H9 (cell line): ENCODE measurements at regions not wholly inside any gene's neighbourhood (a gene's known extent, or its start where the extent isn't known, plus 50 kb on each side); places are given as distances from the start of the nearest gene placed in this dataset.

ENCODE experiments used
- DNase-seq: peaks from one replicate; pipeline ENCODE4 v3.0.0-alpha.2; 2017
- H2AFZ ChIP-seq: one replicate; pipeline ENCODE4 v1.6.1; 2013; ENCODE audit warnings: mild to moderate bottlenecking, low read length, control low read depth, moderate library complexity
- H2AK5ac ChIP-seq: 2 replicates; pipeline ENCODE4 v1.6.1; 2013; ENCODE audit warnings: low read length, control low read depth, mixed read lengths; ENCODE audit not compliant: insufficient read length
- H2BK120ac ChIP-seq: one replicate; pipeline ENCODE4 v1.6.1; 2013; ENCODE audit warnings: low read depth, mild to moderate bottlenecking, low read length, control low read depth, inconsistent platforms; ENCODE audit not compliant: poor library complexity, severe bottlenecking
- H2BK12ac ChIP-seq: 2 replicates; pipeline ENCODE4 v1.6.1; 2013; ENCODE audit warnings: low read length, control low read depth, mixed read lengths, low read depth; ENCODE audit not compliant: insufficient read length
- H2BK15ac ChIP-seq: 2 replicates; pipeline ENCODE4 v1.6.1; 2013; ENCODE audit warnings: low read depth, low read length, control low read depth
- H2BK20ac ChIP-seq: one replicate; pipeline ENCODE4 v1.6.1; 2013; ENCODE audit warnings: low read depth, mild to moderate bottlenecking, low read length, control low read depth, inconsistent platforms; ENCODE audit not compliant: poor library complexity, severe bottlenecking
- H2BK5ac ChIP-seq: 2 replicates; pipeline ENCODE4 v1.6.1; 2013; ENCODE audit warnings: low read length, control low read depth, mixed read lengths; ENCODE audit not compliant: insufficient read length
- H3K14ac ChIP-seq: 2 replicates; pipeline ENCODE4 v1.6.1; 2013; ENCODE audit warnings: low read length, control low read depth; ENCODE audit not compliant: insufficient read depth
- H3K18ac ChIP-seq: 2 replicates; pipeline ENCODE4 v1.6.1; 2013; ENCODE audit warnings: low read depth, mild to moderate bottlenecking, mixed read lengths, low read length, control low read depth; ENCODE audit not compliant: insufficient read length
- H3K23ac ChIP-seq: 2 replicates; pipeline ENCODE4 v1.6.1; 2013; ENCODE audit warnings: low read length, control low read depth, mixed read lengths, low read depth; ENCODE audit not compliant: insufficient read length
- H3K23me2 ChIP-seq: 2 replicates; pipeline ENCODE4 v1.6.1; 2013; ENCODE audit warnings: low read depth, mild to moderate bottlenecking, mixed read lengths, low read length, control low read depth; ENCODE audit not compliant: insufficient read length, poor library complexity, severe bottlenecking
- H3K27ac ChIP-seq: 2 replicates; pipeline ENCODE4 v1.5.1; 2013; ENCODE audit warnings: low read length, control low read depth, mixed read lengths, low read depth; ENCODE audit not compliant: insufficient read length
- H3K27me3 ChIP-seq: 2 replicates; pipeline ENCODE4 v1.6.1; 2013; ENCODE audit warnings: low read length, control low read depth, inconsistent platforms; ENCODE audit not compliant: insufficient read depth
- H3K4ac ChIP-seq: 2 replicates; pipeline ENCODE4 v1.6.1; 2013; ENCODE audit warnings: low read depth, mild to moderate bottlenecking, control low read depth, inconsistent platforms, low read length, moderate library complexity
- H3K4me1 ChIP-seq: 2 replicates; pipeline ENCODE4 v1.6.1; 2013; ENCODE audit warnings: low read length, control low read depth, inconsistent platforms; ENCODE audit not compliant: insufficient read depth
- H3K4me2 ChIP-seq: 2 replicates; pipeline ENCODE4 v1.6.1; 2013; ENCODE audit warnings: low read length, control low read depth, mixed read lengths; ENCODE audit not compliant: insufficient read length, insufficient read depth
- H3K56ac ChIP-seq: 2 replicates; pipeline ENCODE4 v1.6.1; 2013; ENCODE audit warnings: low read depth, mild to moderate bottlenecking, mixed read lengths, low read length, control low read depth; ENCODE audit not compliant: insufficient read length
- H3K79me1 ChIP-seq: 2 replicates; pipeline ENCODE4 v1.6.1; 2013; ENCODE audit warnings: low read depth, mild to moderate bottlenecking, moderate library complexity, low read length, control low read depth, inconsistent platforms; ENCODE audit not compliant: insufficient read depth, poor library complexity, severe bottlenecking
- H3K79me2 ChIP-seq: 2 replicates; pipeline ENCODE4 v1.6.1; 2013; ENCODE audit warnings: low read length, control low read depth, inconsistent platforms; ENCODE audit not compliant: insufficient read depth
- H3K9ac ChIP-seq: 2 replicates; pipeline ENCODE4 v1.6.1; 2013; ENCODE audit warnings: low read length, control low read depth, mixed read lengths; ENCODE audit not compliant: insufficient read length; ENCODE audit errors: extremely low read depth
- H3K9me3 ChIP-seq: one replicate; pipeline ENCODE4 v1.6.1; 2013; ENCODE audit warnings: low read depth, low read length, inconsistent platforms; ENCODE audit not compliant: control insufficient read depth
- H3T11ph ChIP-seq: one replicate; pipeline ENCODE4 v1.6.1; 2013; ENCODE audit warnings: mild to moderate bottlenecking, low read length, control low read depth, inconsistent platforms
- H4K20me1 ChIP-seq: one replicate; pipeline ENCODE4 v1.6.1; 2013; ENCODE audit not compliant: control insufficient read depth, insufficient read length, insufficient read depth
- H4K5ac ChIP-seq: 2 replicates; pipeline ENCODE4 v1.6.1; 2013; ENCODE audit warnings: low read depth, mild to moderate bottlenecking, mixed read lengths, low read length, control low read depth; ENCODE audit not compliant: insufficient read length
- H4K8ac ChIP-seq: replicated peaks from 2 replicates; pipeline ENCODE4 v1.6.1; 2013; ENCODE audit warnings: low read length, control low read depth, mixed read lengths, low read depth; ENCODE audit not compliant: insufficient read length
- H4K91ac ChIP-seq: 2 replicates; pipeline ENCODE4 v1.6.1; 2013; ENCODE audit warnings: low read depth, mild to moderate bottlenecking, moderate library complexity, mixed read lengths, low read length, control low read depth; ENCODE audit not compliant: insufficient read length
- H3K27ac Mint-ChIP-seq, 3 experiments: 2 replicates in 2 of 3; 3 replicates in 1 of 3; pipeline ENCODE4 v1.8.0; 2020 to 2021; ENCODE audit warnings: mixed read lengths in 3 of 3, mild to moderate bottlenecking in 1 of 3, moderate library complexity in 1 of 3
- H3K27me3 Mint-ChIP-seq: 2 replicates; pipeline ENCODE4 v1.8.0; 2021; ENCODE audit warnings: low read depth, mild to moderate bottlenecking, moderate library complexity, mixed read lengths
- H3K36me3 Mint-ChIP-seq, 3 experiments: 2 replicates in 2 of 3; 3 replicates in 1 of 3; pipeline ENCODE4 v1.8.0; 2020 to 2021; ENCODE audit warnings: low read depth in 3 of 3, mixed read lengths in 3 of 3; ENCODE audit not compliant: insufficient read depth in 1 of 3
- H3K4me1 Mint-ChIP-seq, 2 experiments: 2 replicates each; pipeline ENCODE4 v1.8.0; 2020; ENCODE audit warnings: mixed read lengths in 2 of 2
- H3K4me3 Mint-ChIP-seq, 2 experiments: 2 replicates in 1 of 2; 3 replicates in 1 of 2; pipeline ENCODE4 v1.8.0; 2020 to 2021; ENCODE audit warnings: mild to moderate bottlenecking in 2 of 2, mixed read lengths in 2 of 2, moderate library complexity in 1 of 2
- H3K9me3 Mint-ChIP-seq, 2 experiments: 2 replicates in 1 of 2; 3 replicates in 1 of 2; pipeline ENCODE4 v1.8.0; 2020; ENCODE audit warnings: mild to moderate bottlenecking in 2 of 2, mixed read lengths in 2 of 2, moderate library complexity in 1 of 2
- CTCF ChIP-seq: fragments of 200-600 bp; sonication (generic); conservative IDR thresholded peaks from 3 replicates; pipeline ENCODE4 v1.8.0; 2021; ENCODE audit warnings: antibody characterized with exemption, mild to moderate bottlenecking
- WGBS: extraction: QIAGEN DNeasy Blood & Tissue Kit; methylation state at CpG from one replicate; pipeline ENCODE4 v1.1.7; 2013; ENCODE audit warnings: missing lambda C conversion rate, low lambda C conversion rate, mixed read lengths; ENCODE audit not compliant: insufficient read length; ENCODE audit errors: extremely low coverage; 5-methylcytosine and 5-hydroxymethylcytosine counted together

GRCh38 chr4:73681776-73682175 is 58.6 kb upstream of the CXCL8 start:
- H3K4me1 Mint-ChIP-seq = peaks cover 10 to 11% of the 10 kb centered on the region in 2 experiments
- no peak overlapping the region for H3K14ac ChIP-seq
- no peak overlapping the region for H3K18ac ChIP-seq
- no peak overlapping the region for H3K27ac Mint-ChIP-seq
- no peak overlapping the region for H3K9ac ChIP-seq
- H3K79me2 ChIP-seq = no peaks in the 10 kb centered on the region
- no peak for TF ChIP-seq CTCF
- no peak overlapping the region for H4K8ac ChIP-seq
- H3T11ph ChIP-seq = no peak overlapping the region
- H2AFZ ChIP-seq = no peak overlapping the region
- no peak overlapping the region for H3K4me2 ChIP-seq
- no peak for DNase-seq
- no peak overlapping the region for H4K5ac ChIP-seq
- no peaks in the 10 kb centered on the region for H3K27me3 ChIP-seq
- H3K4me1 ChIP-seq = no peaks in the 10 kb centered on the region; the same call in 1 of the 2 replicates
- H3K9me3 ChIP-seq = no peaks in the 10 kb centered on the region
- no peak overlapping the region for H2BK5ac ChIP-seq
- H3K79me1 ChIP-seq = no peaks in the 10 kb centered on the region
- H4K20me1 ChIP-seq = no peaks in the 10 kb centered on the region
- H3K27me3 Mint-ChIP-seq = no peaks in the 10 kb centered on the region
- no CpG with 5 or more reads among the region's 2 CpGs for WGBS
- no peak overlapping the region for H2BK12ac ChIP-seq
- no peak overlapping the region for H4K91ac ChIP-seq
- H2AK5ac ChIP-seq = no peak overlapping the region
- H3K4me3 Mint-ChIP-seq = no peak overlapping the region
- H2BK15ac ChIP-seq = no peak overlapping the region
- H3K27ac ChIP-seq = no peak overlapping the region
- no peaks in the 10 kb centered on the region for H3K9me3 Mint-ChIP-seq
- H3K36me3 Mint-ChIP-seq = no peaks in the 10 kb centered on the region
- no peak overlapping the region for H3K4ac ChIP-seq
- H2BK20ac ChIP-seq = no peak overlapping the region
- no peaks in the 10 kb centered on the region for H3K23me2 ChIP-seq
- no peak overlapping the region for H3K56ac ChIP-seq
- H3K23ac ChIP-seq = no peak overlapping the region
- no peak overlapping the region for H2BK120ac ChIP-seq
